Liver (tissue), 8 donors: ENCODE measurements at regions not wholly inside any gene's neighbourhood (a gene's known extent, or its start where the extent isn't known, plus 50 kb on each side); places are given as distances from the start of the nearest gene placed in this dataset.

ENCODE experiments used
- DNase-seq: peaks from one replicate; pipeline ENCODE4 v3.0.0-alpha.2; 2017; ENCODE audit warnings: low spot score
- H3K27ac ChIP-seq, 2 donors: one replicate each; pipeline ENCODE4 v1.7.0; 2013; ENCODE audit warnings: inconsistent platforms in 2 of 2, low read length in 2 of 2, control low read depth in 1 of 2, low read depth in 1 of 2, mild to moderate bottlenecking in 1 of 2
- H3K27me3 ChIP-seq, 4 donors: one replicate each; pipeline versions ENCODE4 v1.6.1 to v1.7.0; 2013; ENCODE audit warnings: low read length in 3 of 4, inconsistent platforms in 1 of 4, mild to moderate bottlenecking in 1 of 4, moderate library complexity in 1 of 4; ENCODE audit not compliant: control insufficient read depth in 4 of 4, insufficient read depth in 4 of 4
- H3K36me3 ChIP-seq, 4 donors: one replicate each; pipeline versions ENCODE4 v1.6.1 to v1.7.0; 2013; ENCODE audit warnings: low read length in 3 of 4, mild to moderate bottlenecking in 3 of 4, low read depth in 1 of 4, moderate library complexity in 1 of 4; ENCODE audit not compliant: control insufficient read depth in 4 of 4, insufficient read depth in 3 of 4
- H3K4me1 ChIP-seq, 4 donors: one replicate each; pipeline versions ENCODE4 v1.6.1 to v1.7.0; 2013; ENCODE audit warnings: low read length in 3 of 4, mild to moderate bottlenecking in 3 of 4, moderate library complexity in 1 of 4; ENCODE audit not compliant: control insufficient read depth in 4 of 4, insufficient read depth in 4 of 4
- H3K4me3 ChIP-seq, 3 donors: one replicate each; pipeline versions ENCODE4 v1.6.1 to v1.7.0; 2013; ENCODE audit warnings: low read length in 3 of 3, control low read depth in 1 of 3, low read depth in 1 of 3, mild to moderate bottlenecking in 1 of 3
- H3K9ac ChIP-seq, 2 donors: one replicate each; pipeline ENCODE4 v1.7.0; 2013; ENCODE audit warnings: low read length in 2 of 2, mild to moderate bottlenecking in 2 of 2, moderate library complexity in 2 of 2, control low read depth in 1 of 2, low read depth in 1 of 2
- H3K9me3 ChIP-seq, 4 donors: one replicate each; pipeline versions ENCODE4 v1.6.1 to v1.7.0; 2013; ENCODE audit warnings: low read length in 3 of 4; ENCODE audit not compliant: control insufficient read depth in 4 of 4
- EGR1 ChIP-seq, 2 donors: IDR thresholded peaks; 2 replicates each; pipeline ENCODE4 v1.6.1; 2016 to 2018; ENCODE audit warnings: antibody characterized with exemption in 2 of 2, low read depth in 2 of 2
- FOXA1 ChIP-seq: IDR thresholded peaks from 2 replicates; pipeline ENCODE4 v1.6.1; 2016; ENCODE audit warnings: antibody characterized with exemption
- FOXA2 ChIP-seq: IDR thresholded peaks from 2 replicates; pipeline ENCODE4 v1.6.1; 2016; ENCODE audit warnings: antibody characterized with exemption
- GABPA ChIP-seq, 2 donors: IDR thresholded peaks in 1 of 2; conservative IDR thresholded peaks in 1 of 2; 2 replicates each; pipeline ENCODE4 v1.6.1; 2016; ENCODE audit warnings: antibody characterized with exemption in 2 of 2, mild to moderate bottlenecking in 1 of 2, moderate library complexity in 1 of 2
- HNF4A ChIP-seq, 2 donors: conservative IDR thresholded peaks; 2 replicates each; pipeline ENCODE4 v1.6.1; 2016; ENCODE audit warnings: antibody characterized with exemption in 2 of 2, mild to moderate bottlenecking in 2 of 2
- HNF4G ChIP-seq: IDR thresholded peaks from 2 replicates; pipeline ENCODE4 v1.6.1; 2016; ENCODE audit warnings: antibody characterized with exemption
- JUND ChIP-seq, 2 donors: IDR thresholded peaks; 2 replicates each; pipeline ENCODE4 v1.6.1; 2016; ENCODE audit warnings: antibody characterized with exemption in 2 of 2
- MAX ChIP-seq: IDR thresholded peaks from 2 replicates; pipeline ENCODE4 v1.6.1; 2016; ENCODE audit warnings: antibody characterized with exemption
- NR2F2 ChIP-seq: IDR thresholded peaks from 2 replicates; pipeline ENCODE4 v1.6.1; 2016; ENCODE audit warnings: antibody characterized with exemption
- RAD21 ChIP-seq, 2 donors: IDR thresholded peaks; 2 replicates each; pipeline ENCODE4 v1.6.1; 2016; ENCODE audit warnings: antibody characterized with exemption in 2 of 2, mild to moderate bottlenecking in 2 of 2
- SP1 ChIP-seq: IDR thresholded peaks from 2 replicates; pipeline ENCODE4 v1.6.1; 2018; ENCODE audit warnings: antibody characterized with exemption, mild to moderate bottlenecking
- TAF1 ChIP-seq: conservative IDR thresholded peaks from 2 replicates; pipeline ENCODE4 v1.6.1; 2016; ENCODE audit warnings: antibody characterized with exemption, mild to moderate bottlenecking
- YY1 ChIP-seq: IDR thresholded peaks from 2 replicates; pipeline ENCODE4 v1.6.1; 2016; ENCODE audit warnings: antibody characterized with exemption, mild to moderate bottlenecking
- WGBS: extraction: QIAGEN DNeasy Blood & Tissue Kit; methylation state at CpG from one replicate; pipeline ENCODE4 v1.1.7; 2013; 5-methylcytosine and 5-hydroxymethylcytosine counted together
- TF ChIP-seq, protein P1 (sequence below): IDR thresholded peaks from 2 replicates; pipeline ENCODE4 v1.6.1; 2016; ENCODE audit warnings: antibody characterized with exemption
- TF ChIP-seq, protein P2 (sequence below): fragments of 150-350 bp; IDR thresholded peaks from 2 replicates; pipeline ENCODE4 v1.5.1; 2017; ENCODE audit warnings: improper control_type of control experiment, low read depth, low read length; ENCODE audit not compliant: missing input control
- donor health status: healthy.
- donor health status: healthy.
- donor health status: healthy.
- donor health status: healthy.
- donor health status: healthy.

DNA sequence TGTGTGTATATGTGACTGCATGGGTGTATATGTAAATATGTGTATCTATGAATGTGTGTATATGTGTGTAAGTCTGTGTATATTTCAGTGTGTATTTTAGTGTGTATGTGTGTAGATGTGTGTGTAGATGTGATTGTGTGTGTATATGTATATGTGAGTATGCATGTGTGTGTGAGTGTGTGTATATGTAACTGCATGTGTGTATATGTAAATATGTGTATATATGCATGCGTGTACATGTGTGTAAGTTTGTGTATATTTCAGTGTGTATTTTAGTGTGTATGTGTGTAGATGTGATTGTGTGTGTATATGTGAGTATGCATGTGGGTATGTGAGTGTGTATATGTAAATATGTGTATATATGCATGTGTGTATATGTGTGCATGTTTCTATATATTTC is 169.9 kb downstream of the MN1 start (continued):
- no peak for TF ChIP-seq NR2F2
- no peak for TF ChIP-seq GABPA (IDR thresholded peaks at IDR 0.05 in 1 of 2, conservative IDR thresholded peaks at IDR 0.05 in 1 of 2)
- no peak for TF ChIP-seq FOXA1

GRCh38 chr22:27632451-27633295 is 168.9 kb downstream of the MN1 start:
- DNase-seq = no peak
- Histone ChIP-seq H3K27me3 (no peaks in the 10 kb centered on the region), H3K36me3 (no peaks in the 10 kb centered on the region), H3K4me3 (no peak overlapping the region), H3K4me1 (no peaks in the 10 kb centered on the region), H3K27ac (no peak overlapping the region), H3K9me3 (no peaks in the 10 kb centered on the region), H3K9ac (no peak overlapping the region)
- TF ChIP-seq YY1 = no peak
- TF ChIP-seq JUND (IDR thresholded peaks at IDR 0.05) = no peak
- TF ChIP-seq TAF1 = no peak
- TF ChIP-seq MAX = no peak
- WGBS = 64% methylated on average over 24 of the region's 24 CpGs

DNA sequence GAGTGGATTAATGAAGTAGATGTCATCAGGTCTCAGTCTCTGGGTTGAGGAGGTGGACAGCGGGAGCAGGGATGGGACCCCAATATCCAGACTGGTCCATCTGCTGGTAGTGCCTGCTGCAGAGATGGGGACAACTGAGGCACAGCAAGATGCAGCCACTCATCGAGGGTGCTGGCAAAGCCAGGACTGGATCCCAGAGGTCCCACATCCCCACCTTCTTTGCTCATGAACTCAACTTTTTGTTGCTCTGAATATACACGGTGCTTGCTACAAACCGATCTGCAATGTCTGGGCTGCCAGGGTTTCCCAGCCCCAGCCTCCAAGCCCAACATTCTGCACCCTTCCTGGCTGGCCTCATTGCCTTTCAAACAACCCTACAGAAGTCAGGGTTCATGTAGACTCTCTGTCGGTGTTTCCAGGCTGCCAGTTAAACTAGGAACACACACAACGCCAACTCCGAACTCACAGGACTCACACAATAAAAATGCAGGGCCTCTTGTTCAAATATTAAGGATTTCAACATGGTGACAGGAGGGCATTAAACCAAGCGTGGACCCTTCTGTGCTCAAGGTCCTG is 168.2 kb downstream of the MN1 start:
- H3K4me1 ChIP-seq = no peaks in the 10 kb centered on the region
- WGBS = 67% methylated on average over 8 of the region's 8 CpGs
- DNase-seq = no peak
- TF ChIP-seq EGR1 (IDR thresholded peaks at IDR 0.05; ENCODE audit: low read depth in 2 of 2) = no peak
- no peak for TF ChIP-seq GABPA (IDR thresholded peaks at IDR 0.05 in 1 of 2, conservative IDR thresholded peaks at IDR 0.05 in 1 of 2)
- no peak for TF ChIP-seq FOXA1
- no peak for TF ChIP-seq SP1
- no peak for TF ChIP-seq TAF1
- TF ChIP-seq HNF4G = no peak
- no peak for TF ChIP-seq FOXA2
- TF ChIP-seq HNF4A (conservative IDR thresholded peaks at IDR 0.05) = no peak
- TF ChIP-seq, protein P1, sequence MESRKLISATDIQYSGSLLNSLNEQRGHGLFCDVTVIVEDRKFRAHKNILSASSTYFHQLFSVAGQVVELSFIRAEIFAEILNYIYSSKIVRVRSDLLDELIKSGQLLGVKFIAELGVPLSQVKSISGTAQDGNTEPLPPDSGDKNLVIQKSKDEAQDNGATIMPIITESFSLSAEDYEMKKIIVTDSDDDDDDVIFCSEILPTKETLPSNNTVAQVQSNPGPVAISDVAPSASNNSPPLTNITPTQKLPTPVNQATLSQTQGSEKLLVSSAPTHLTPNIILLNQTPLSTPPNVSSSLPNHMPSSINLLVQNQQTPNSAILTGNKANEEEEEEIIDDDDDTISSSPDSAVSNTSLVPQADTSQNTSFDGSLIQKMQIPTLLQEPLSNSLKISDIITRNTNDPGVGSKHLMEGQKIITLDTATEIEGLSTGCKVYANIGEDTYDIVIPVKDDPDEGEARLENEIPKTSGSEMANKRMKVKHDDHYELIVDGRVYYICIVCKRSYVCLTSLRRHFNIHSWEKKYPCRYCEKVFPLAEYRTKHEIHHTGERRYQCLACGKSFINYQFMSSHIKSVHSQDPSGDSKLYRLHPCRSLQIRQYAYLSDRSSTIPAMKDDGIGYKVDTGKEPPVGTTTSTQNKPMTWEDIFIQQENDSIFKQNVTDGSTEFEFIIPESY = no peak
- no peak for TF ChIP-seq YY1
- no peak for TF ChIP-seq RAD21 (IDR thresholded peaks at IDR 0.05)
- no peak for TF ChIP-seq JUND (IDR thresholded peaks at IDR 0.05)
- TF ChIP-seq, protein P2, sequence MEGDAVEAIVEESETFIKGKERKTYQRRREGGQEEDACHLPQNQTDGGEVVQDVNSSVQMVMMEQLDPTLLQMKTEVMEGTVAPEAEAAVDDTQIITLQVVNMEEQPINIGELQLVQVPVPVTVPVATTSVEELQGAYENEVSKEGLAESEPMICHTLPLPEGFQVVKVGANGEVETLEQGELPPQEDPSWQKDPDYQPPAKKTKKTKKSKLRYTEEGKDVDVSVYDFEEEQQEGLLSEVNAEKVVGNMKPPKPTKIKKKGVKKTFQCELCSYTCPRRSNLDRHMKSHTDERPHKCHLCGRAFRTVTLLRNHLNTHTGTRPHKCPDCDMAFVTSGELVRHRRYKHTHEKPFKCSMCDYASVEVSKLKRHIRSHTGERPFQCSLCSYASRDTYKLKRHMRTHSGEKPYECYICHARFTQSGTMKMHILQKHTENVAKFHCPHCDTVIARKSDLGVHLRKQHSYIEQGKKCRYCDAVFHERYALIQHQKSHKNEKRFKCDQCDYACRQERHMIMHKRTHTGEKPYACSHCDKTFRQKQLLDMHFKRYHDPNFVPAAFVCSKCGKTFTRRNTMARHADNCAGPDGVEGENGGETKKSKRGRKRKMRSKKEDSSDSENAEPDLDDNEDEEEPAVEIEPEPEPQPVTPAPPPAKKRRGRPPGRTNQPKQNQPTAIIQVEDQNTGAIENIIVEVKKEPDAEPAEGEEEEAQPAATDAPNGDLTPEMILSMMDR = no peak
- H3K36me3 ChIP-seq = no peaks in the 10 kb centered on the region
- no peaks in the 10 kb centered on the region for H3K27me3 ChIP-seq
- H3K27ac ChIP-seq = no peak overlapping the region
- no peaks in the 10 kb centered on the region for H3K9me3 ChIP-seq
- no peak overlapping the region for H3K4me3 ChIP-seq
- no peak overlapping the region for H3K9ac ChIP-seq
